ENCODE measurements at regions not wholly inside any gene's neighbourhood (a gene's known extent, or its start where the extent isn't known, plus 50 kb on each side); places are given as distances from the start of the nearest gene placed in this dataset.

DNA sequence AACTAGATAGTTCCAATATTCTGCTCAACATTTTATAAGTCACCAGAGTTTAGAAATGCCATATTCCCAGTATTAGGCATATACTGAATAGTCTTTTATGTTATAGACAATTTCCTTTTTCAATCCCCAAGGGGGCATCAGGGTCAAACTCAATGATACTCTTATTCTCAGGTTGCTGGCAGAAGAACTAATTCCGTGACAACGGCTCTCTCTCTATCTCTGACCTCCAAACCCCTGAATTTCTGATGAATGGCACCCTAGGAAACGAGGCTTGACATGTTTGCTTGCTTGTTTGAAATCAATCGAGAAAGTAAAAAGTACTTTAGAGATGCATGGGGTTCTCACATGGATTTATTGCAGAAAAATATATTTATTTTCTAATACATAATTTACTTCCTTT, 160.1 kb downstream of the CASP12 start:
- TF ChIP-seq, protein P1, sequence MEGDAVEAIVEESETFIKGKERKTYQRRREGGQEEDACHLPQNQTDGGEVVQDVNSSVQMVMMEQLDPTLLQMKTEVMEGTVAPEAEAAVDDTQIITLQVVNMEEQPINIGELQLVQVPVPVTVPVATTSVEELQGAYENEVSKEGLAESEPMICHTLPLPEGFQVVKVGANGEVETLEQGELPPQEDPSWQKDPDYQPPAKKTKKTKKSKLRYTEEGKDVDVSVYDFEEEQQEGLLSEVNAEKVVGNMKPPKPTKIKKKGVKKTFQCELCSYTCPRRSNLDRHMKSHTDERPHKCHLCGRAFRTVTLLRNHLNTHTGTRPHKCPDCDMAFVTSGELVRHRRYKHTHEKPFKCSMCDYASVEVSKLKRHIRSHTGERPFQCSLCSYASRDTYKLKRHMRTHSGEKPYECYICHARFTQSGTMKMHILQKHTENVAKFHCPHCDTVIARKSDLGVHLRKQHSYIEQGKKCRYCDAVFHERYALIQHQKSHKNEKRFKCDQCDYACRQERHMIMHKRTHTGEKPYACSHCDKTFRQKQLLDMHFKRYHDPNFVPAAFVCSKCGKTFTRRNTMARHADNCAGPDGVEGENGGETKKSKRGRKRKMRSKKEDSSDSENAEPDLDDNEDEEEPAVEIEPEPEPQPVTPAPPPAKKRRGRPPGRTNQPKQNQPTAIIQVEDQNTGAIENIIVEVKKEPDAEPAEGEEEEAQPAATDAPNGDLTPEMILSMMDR (IDR thresholded peaks at IDR 0.05): no peak
- TF ChIP-seq POLR2A (IDR thresholded peaks at IDR 0.05): no peak
